ENCODE measurements at regions not wholly inside any gene's neighbourhood (a gene's known extent, or its start where the extent isn't known, plus 50 kb on each side); places are given as distances from the start of the nearest gene placed in this dataset.

DNA sequence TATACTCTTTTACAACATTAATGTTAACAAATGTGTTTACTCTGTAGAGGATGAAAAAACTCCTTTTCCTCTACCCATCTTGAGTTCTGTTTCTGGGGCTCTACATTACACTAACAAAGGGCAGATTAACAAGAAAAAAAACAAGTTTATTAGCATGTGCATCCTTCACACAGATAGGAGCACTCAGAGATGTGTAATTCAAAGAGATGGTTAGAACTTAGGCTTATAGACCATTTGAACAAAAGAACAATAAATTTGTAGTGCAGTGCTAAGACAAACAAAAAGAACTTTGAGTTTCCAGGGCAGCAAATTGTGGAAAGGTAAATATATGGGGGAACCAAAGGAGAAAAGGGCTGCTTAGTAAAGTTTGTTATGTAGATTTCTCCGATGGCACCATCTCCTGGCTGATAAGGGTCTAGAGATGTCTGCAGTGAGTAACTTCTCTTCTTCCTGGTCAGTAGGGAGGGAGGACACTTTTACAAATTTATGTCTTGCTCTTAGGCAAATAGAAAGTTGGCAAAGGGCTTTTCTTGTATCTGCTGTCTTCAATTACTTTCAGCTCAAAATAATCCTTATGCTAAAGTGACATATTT is 1249.9 kb upstream of the TENM3 start:
- Histone ChIP-seq H3K36me3 (ENCODE audit: control insufficient read depth in 1 of 2, insufficient read depth in 2 of 2, low read length in 2 of 2) (no peaks in the 10 kb centered on the region), H3K9me3 (ENCODE audit: control insufficient read depth in 1 of 2, low read length in 2 of 2) (no peaks in the 10 kb centered on the region), H3K9ac (ENCODE audit: low read depth in 1 of 2, low read length in 2 of 2) (no peak overlapping the region), H3K4me1 (ENCODE audit: control insufficient read depth in 1 of 2, insufficient read depth in 2 of 2, low read length in 2 of 2) (no peaks in the 10 kb centered on the region), H3K27me3 (ENCODE audit: control insufficient read depth in 1 of 2, insufficient read depth in 2 of 2, low read length in 2 of 2) (no peaks in the 10 kb centered on the region), H3K4me3 (ENCODE audit: low read depth in 1 of 2, low read length in 2 of 2) (no peak overlapping the region), H3K27ac (ENCODE audit: low read depth, low read length) (no peak overlapping the region)

DNA sequence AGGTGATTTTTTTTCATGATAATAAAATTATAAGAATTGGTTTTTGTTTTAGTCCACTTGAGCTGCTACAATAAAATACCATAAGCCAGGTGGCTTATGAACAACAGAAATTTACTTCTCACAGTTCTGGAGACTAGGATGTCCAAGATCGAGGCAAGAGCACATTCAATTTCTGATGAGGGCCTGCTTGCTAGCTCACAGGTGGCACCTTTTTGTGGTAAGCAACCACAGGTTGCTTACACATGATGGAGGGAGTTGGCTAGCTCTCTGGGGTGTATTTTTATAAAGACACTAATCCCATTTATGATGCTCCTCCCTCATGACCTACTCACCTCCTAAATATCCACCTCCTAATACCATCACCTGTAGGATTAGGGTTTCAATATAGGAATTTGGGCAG is 1248.5 kb upstream of the TENM3 start:
- Histone ChIP-seq H3K4me3 (ENCODE audit: low read depth in 1 of 2, low read length in 2 of 2) (no peak overlapping the region), H3K9me3 (ENCODE audit: control insufficient read depth in 1 of 2, low read length in 2 of 2) (no peaks in the 10 kb centered on the region), H3K9ac (ENCODE audit: low read depth in 1 of 2, low read length in 2 of 2) (no peak overlapping the region), H3K36me3 (ENCODE audit: control insufficient read depth in 1 of 2, insufficient read depth in 2 of 2, low read length in 2 of 2) (no peaks in the 10 kb centered on the region), H3K4me1 (ENCODE audit: control insufficient read depth in 1 of 2, insufficient read depth in 2 of 2, low read length in 2 of 2) (no peaks in the 10 kb centered on the region), H3K27me3 (ENCODE audit: control insufficient read depth in 1 of 2, insufficient read depth in 2 of 2, low read length in 2 of 2) (no peaks in the 10 kb centered on the region), H3K27ac (ENCODE audit: low read depth, low read length) (no peak overlapping the region)

DNA sequence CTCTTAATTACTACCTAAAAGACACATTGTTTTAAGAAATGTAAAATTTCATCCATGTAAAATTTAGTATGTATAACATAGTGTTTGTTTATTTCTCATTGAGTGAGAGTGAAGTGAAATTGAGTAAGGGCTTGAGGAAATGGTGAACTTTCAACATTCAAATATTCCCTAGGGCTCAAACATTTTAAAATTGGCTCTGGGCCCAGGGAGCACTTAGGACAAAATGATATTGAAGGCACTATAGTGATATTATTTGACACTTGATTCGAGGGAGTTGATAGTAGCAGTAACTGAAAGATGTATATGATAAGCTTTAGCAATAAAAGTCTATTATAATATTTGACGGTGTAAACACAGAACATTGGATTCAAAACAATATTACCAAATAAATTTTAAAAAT is 1244.0 kb upstream of the TENM3 start:
- no peak overlapping the region for H3K9ac ChIP-seq (ENCODE audit: low read depth in 1 of 2, low read length in 2 of 2)
- no peaks in the 10 kb centered on the region for H3K27me3 ChIP-seq (ENCODE audit: control insufficient read depth in 1 of 2, insufficient read depth in 2 of 2, low read length in 2 of 2)
- H3K36me3 ChIP-seq (ENCODE audit: control insufficient read depth in 1 of 2, insufficient read depth in 2 of 2, low read length in 2 of 2): no peaks in the 10 kb centered on the region
- no peak overlapping the region for H3K27ac ChIP-seq (ENCODE audit: low read depth, low read length)
- H3K4me1 ChIP-seq (ENCODE audit: control insufficient read depth in 1 of 2, insufficient read depth in 2 of 2, low read length in 2 of 2): no peaks in the 10 kb centered on the region
- H3K4me3 ChIP-seq (ENCODE audit: low read depth in 1 of 2, low read length in 2 of 2): no peak overlapping the region
- peaks cover 2 to 5% of the 10 kb centered on the region in 2 donors for H3K9me3 ChIP-seq (ENCODE audit: control insufficient read depth in 1 of 2, low read length in 2 of 2)

DNA sequence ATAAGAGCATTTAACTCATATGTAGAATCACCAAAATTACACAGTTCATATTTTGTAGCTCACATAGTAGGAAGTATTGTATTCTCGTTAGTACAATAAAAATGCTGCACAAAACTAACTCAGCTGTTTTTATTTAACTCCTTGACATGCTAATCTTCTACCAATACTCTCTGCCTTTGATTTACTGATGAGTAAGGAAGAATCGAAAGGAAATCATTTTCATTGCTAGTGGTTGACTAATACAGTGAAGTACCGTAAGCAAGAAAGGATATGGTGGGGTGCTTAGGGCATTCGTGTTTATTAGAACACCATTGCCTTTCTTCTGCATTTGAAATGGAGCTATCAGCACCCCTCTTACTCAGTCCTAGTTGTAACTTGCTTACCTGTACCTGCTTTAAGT is 1239.1 kb upstream of the TENM3 start:
- Histone ChIP-seq H3K27me3 (ENCODE audit: control insufficient read depth in 1 of 2, insufficient read depth in 2 of 2, low read length in 2 of 2) (no peaks in the 10 kb centered on the region), H3K27ac (ENCODE audit: low read depth, low read length) (no peak overlapping the region), H3K9ac (ENCODE audit: low read depth in 1 of 2, low read length in 2 of 2) (no peak overlapping the region), H3K4me3 (ENCODE audit: low read depth in 1 of 2, low read length in 2 of 2) (no peak overlapping the region), H3K36me3 (ENCODE audit: control insufficient read depth in 1 of 2, insufficient read depth in 2 of 2, low read length in 2 of 2) (no peaks in the 10 kb centered on the region), H3K4me1 (ENCODE audit: control insufficient read depth in 1 of 2, insufficient read depth in 2 of 2, low read length in 2 of 2) (no peaks in the 10 kb centered on the region), H3K9me3 (ENCODE audit: control insufficient read depth in 1 of 2, low read length in 2 of 2) (peaks cover 2 to 5% of the 10 kb centered on the region in 2 donors)

DNA sequence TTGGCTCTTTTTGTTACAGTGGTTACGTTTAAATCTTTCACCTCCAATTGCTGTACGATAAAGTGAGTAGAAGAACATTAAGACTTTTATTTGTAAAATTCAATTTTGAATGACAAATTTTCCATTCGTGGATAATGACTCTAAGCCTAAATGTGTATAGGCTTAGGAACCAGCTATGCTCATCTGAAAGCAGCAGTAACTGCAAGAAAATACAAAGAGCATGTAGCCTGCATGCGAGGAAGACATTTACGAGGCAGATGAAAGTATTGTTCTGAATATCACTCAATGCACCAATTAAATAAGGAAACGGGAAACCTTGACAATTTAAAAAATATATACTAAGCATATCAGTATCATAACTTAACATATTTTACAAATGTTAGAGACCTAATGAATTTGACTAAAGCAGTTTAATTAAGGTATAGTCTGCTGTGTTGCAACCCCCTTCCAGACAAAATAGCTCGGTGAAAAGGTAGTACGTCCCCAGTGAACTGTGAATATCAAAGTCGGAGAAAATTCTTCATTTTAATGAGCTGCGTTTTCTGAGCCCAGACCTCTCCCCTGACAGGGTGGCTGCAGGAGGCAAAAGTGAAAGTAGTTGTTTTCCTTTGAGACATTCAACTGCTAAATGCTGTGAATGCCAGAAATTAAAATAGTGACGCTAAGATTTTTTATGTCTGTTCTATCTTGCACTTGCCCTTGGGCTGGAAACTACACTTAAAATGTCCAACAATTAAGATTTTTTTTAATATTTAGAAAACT is 1236.5 kb upstream of the TENM3 start:
- H3K4me1 ChIP-seq (ENCODE audit: control insufficient read depth in 1 of 2, insufficient read depth in 2 of 2, low read length in 2 of 2): no peaks in the 10 kb centered on the region
- no peak overlapping the region for H3K27ac ChIP-seq (ENCODE audit: low read depth, low read length)
- peaks cover 2 to 5% of the 10 kb centered on the region in 2 donors for H3K9me3 ChIP-seq (ENCODE audit: control insufficient read depth in 1 of 2, low read length in 2 of 2)
- no peaks in the 10 kb centered on the region for H3K36me3 ChIP-seq (ENCODE audit: control insufficient read depth in 1 of 2, insufficient read depth in 2 of 2, low read length in 2 of 2)
- H3K4me3 ChIP-seq (ENCODE audit: low read depth in 1 of 2, low read length in 2 of 2): no peak overlapping the region
- no peak overlapping the region for H3K9ac ChIP-seq (ENCODE audit: low read depth in 1 of 2, low read length in 2 of 2)
- H3K27me3 ChIP-seq (ENCODE audit: control insufficient read depth in 1 of 2, insufficient read depth in 2 of 2, low read length in 2 of 2): no peaks in the 10 kb centered on the region

DNA sequence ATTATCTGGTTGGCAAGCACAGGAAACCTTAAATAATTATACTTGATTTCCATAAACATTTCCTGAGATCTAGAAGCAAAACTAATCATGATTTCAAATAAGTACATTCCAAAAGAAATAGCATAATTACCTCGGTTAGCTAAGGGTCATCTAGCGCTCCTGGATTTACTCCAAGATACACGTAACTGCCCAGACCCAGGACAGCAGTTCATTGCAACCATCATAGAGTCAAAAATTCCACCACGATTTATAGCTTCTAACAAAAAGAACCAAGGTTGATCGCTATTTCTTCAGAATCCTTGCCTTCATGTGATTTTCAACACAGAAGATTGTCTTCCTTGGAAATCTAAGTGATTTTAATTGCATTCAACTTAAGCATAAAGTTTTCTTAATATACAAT is 1235.5 kb upstream of the TENM3 start:
- H3K27ac ChIP-seq (ENCODE audit: low read depth, low read length): no peak overlapping the region
- H3K9me3 ChIP-seq (ENCODE audit: control insufficient read depth in 1 of 2, low read length in 2 of 2): peaks cover 0 to 2% of the 10 kb centered on the region in 2 donors
- H3K4me1 ChIP-seq (ENCODE audit: control insufficient read depth in 1 of 2, insufficient read depth in 2 of 2, low read length in 2 of 2): no peaks in the 10 kb centered on the region
- no peaks in the 10 kb centered on the region for H3K27me3 ChIP-seq (ENCODE audit: control insufficient read depth in 1 of 2, insufficient read depth in 2 of 2, low read length in 2 of 2)
- no peaks in the 10 kb centered on the region for H3K36me3 ChIP-seq (ENCODE audit: control insufficient read depth in 1 of 2, insufficient read depth in 2 of 2, low read length in 2 of 2)
- no peak overlapping the region for H3K4me3 ChIP-seq (ENCODE audit: low read depth in 1 of 2, low read length in 2 of 2)
- no peak overlapping the region for H3K9ac ChIP-seq (ENCODE audit: low read depth in 1 of 2, low read length in 2 of 2)

DNA sequence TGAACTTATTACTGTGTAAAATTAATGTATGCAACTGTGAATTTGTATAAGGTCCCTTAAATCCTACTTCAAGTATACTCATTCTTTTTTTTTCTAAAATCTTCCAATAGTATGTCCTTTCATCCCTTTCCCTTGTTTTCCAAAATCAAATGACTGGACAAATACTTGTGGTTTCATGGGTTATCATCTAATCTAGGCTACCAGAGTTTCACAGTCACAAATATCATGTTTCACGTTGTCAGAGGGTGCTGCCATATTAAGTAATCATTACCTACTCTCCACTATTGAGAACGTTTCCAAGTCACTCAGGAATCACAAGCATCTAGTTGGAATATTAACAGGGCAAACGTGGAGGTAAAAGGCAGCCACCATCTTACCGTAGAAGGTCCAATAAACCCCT is 1235.0 kb upstream of the TENM3 start:
- Histone ChIP-seq H3K36me3 (ENCODE audit: control insufficient read depth in 1 of 2, insufficient read depth in 2 of 2, low read length in 2 of 2) (no peaks in the 10 kb centered on the region), H3K27me3 (ENCODE audit: control insufficient read depth in 1 of 2, insufficient read depth in 2 of 2, low read length in 2 of 2) (no peaks in the 10 kb centered on the region), H3K9me3 (ENCODE audit: control insufficient read depth in 1 of 2, low read length in 2 of 2) (no peaks in the 10 kb centered on the region), H3K27ac (ENCODE audit: low read depth, low read length) (no peak overlapping the region), H3K4me3 (ENCODE audit: low read depth in 1 of 2, low read length in 2 of 2) (no peak overlapping the region), H3K9ac (ENCODE audit: low read depth in 1 of 2, low read length in 2 of 2) (no peak overlapping the region), H3K4me1 (ENCODE audit: control insufficient read depth in 1 of 2, insufficient read depth in 2 of 2, low read length in 2 of 2) (no peaks in the 10 kb centered on the region)

DNA sequence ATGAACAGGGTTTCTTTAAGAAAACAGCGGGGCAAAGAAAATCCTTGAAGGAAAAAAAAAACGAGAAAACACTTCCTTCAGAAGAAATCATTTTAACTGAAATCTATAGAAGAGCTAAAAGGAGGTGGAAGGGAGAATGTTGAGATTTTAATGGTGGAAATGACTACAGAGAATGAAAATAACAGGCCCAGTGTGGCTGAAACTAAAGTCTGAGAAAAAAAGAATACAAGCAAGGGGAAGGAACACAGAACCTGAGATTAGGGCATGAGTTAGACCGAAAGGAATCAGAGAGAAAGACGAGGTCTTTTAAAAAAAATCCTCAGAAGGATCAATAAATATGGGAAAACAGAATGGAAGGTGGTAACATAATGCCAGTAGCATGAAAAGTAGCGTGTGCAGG is 1230.0 kb upstream of the TENM3 start:
- no peaks in the 10 kb centered on the region for H3K27me3 ChIP-seq (ENCODE audit: control insufficient read depth in 1 of 2, insufficient read depth in 2 of 2, low read length in 2 of 2)
- H3K9ac ChIP-seq (ENCODE audit: low read depth in 1 of 2, low read length in 2 of 2): no peak overlapping the region
- H3K4me1 ChIP-seq (ENCODE audit: control insufficient read depth in 1 of 2, insufficient read depth in 2 of 2, low read length in 2 of 2): no peaks in the 10 kb centered on the region
- no peak overlapping the region for H3K27ac ChIP-seq (ENCODE audit: low read depth, low read length)
- H3K9me3 ChIP-seq (ENCODE audit: control insufficient read depth in 1 of 2, low read length in 2 of 2): no peaks in the 10 kb centered on the region
- H3K4me3 ChIP-seq (ENCODE audit: low read depth in 1 of 2, low read length in 2 of 2): no peak overlapping the region
- no peaks in the 10 kb centered on the region for H3K36me3 ChIP-seq (ENCODE audit: control insufficient read depth in 1 of 2, insufficient read depth in 2 of 2, low read length in 2 of 2)

DNA sequence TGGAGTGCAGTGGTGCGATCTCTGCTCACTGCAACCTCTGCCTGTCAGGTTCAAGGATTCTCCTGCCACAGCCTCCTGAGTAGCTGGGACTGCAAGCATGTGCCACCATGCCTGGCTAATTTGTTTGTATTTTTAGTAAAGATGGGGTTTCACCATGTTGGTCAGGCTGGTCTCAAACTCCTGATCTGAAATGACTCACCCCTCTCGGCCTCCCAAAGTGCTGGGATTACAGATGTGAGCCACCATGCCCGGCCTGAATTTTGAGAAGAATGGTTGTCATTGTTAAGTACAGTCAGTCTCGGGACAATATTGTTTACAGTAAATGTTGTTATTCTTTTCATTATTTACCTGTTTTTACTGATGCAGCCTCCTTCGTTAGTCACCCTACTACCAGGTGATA is 1226.2 kb upstream of the TENM3 start:
- no peak overlapping the region for H3K27ac ChIP-seq (ENCODE audit: low read depth, low read length)
- H3K36me3 ChIP-seq (ENCODE audit: control insufficient read depth in 1 of 2, insufficient read depth in 2 of 2, low read length in 2 of 2): no peaks in the 10 kb centered on the region
- no peaks in the 10 kb centered on the region for H3K27me3 ChIP-seq (ENCODE audit: control insufficient read depth in 1 of 2, insufficient read depth in 2 of 2, low read length in 2 of 2)
- H3K9ac ChIP-seq (ENCODE audit: low read depth in 1 of 2, low read length in 2 of 2): no peak overlapping the region
- no peaks in the 10 kb centered on the region for H3K4me1 ChIP-seq (ENCODE audit: control insufficient read depth in 1 of 2, insufficient read depth in 2 of 2, low read length in 2 of 2)
- H3K9me3 ChIP-seq (ENCODE audit: control insufficient read depth in 1 of 2, low read length in 2 of 2): no peaks in the 10 kb centered on the region
- no peak overlapping the region for H3K4me3 ChIP-seq (ENCODE audit: low read depth in 1 of 2, low read length in 2 of 2)

DNA sequence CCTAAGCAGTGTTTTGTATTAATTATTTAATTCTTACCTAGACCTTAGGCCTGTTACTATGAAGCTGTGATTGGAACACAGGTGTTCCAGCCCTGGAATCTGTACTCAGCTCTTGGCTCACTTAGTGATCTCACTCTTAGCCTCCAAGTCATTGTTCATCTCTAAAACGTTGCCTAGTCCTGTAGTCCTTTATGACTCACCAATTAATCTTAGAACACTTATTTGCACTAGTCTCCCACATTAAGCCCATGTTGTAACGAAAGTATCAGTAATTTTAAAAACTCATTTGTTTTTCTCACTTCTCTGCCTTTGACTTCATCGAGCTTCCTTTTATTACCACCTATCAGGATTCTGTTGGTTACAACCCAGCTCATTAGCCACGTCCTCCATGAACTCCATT is 1224.7 kb upstream of the TENM3 start:
- no peak overlapping the region for H3K4me3 ChIP-seq (ENCODE audit: low read depth in 1 of 2, low read length in 2 of 2)
- H3K4me1 ChIP-seq (ENCODE audit: control insufficient read depth in 1 of 2, insufficient read depth in 2 of 2, low read length in 2 of 2): no peaks in the 10 kb centered on the region
- peaks cover 0 to 3% of the 10 kb centered on the region in 2 donors for H3K9me3 ChIP-seq (ENCODE audit: control insufficient read depth in 1 of 2, low read length in 2 of 2)
- no peak overlapping the region for H3K9ac ChIP-seq (ENCODE audit: low read depth in 1 of 2, low read length in 2 of 2)
- H3K27me3 ChIP-seq (ENCODE audit: control insufficient read depth in 1 of 2, insufficient read depth in 2 of 2, low read length in 2 of 2): no peaks in the 10 kb centered on the region
- no peaks in the 10 kb centered on the region for H3K36me3 ChIP-seq (ENCODE audit: control insufficient read depth in 1 of 2, insufficient read depth in 2 of 2, low read length in 2 of 2)
- no peak overlapping the region for H3K27ac ChIP-seq (ENCODE audit: low read depth, low read length)
